ENCODE measurements at regions not wholly inside any gene's neighbourhood (a gene's known extent, or its start where the extent isn't known, plus 50 kb on each side); places are given as distances from the start of the nearest gene placed in this dataset.

GRCh38 chr16:63596716-63597115 is 1525.1 kb downstream of the CDH11 start:
- Histone ChIP-seq H3K36me3 (ENCODE audit: control insufficient read depth, insufficient read depth, low read length) (no peaks in the 10 kb centered on the region), H3K4me1 (ENCODE audit: control insufficient read depth, insufficient read depth, low read length) (no peaks in the 10 kb centered on the region), H3K4me3 (ENCODE audit: low read length) (no peak overlapping the region), H3K9ac (ENCODE audit: low read length) (no peak overlapping the region), H3K9me3 (ENCODE audit: control insufficient read depth, low read length) (no peaks in the 10 kb centered on the region), H3K27me3 (ENCODE audit: control insufficient read depth, insufficient read depth, low read length) (no peaks in the 10 kb centered on the region)

DNA sequence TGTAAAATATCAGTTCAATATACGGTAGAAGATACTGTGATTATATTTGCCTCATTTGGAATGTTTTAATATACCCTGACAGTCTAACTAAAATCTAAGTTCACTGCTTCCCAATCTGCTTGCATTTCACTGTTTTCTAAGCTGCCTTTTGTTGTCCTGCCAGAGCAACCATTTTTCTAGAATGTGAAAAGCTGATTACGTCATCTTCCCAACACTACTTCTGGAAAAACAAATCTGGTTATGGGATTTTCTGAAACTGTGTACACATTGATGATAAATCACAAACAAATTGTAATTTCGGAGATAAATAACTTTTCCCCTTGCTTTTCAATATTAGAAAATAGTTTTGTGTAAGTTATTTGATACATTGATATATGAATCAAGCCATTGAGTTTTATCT is 1529.0 kb downstream of the CDH11 start:
- no peaks in the 10 kb centered on the region for H3K27me3 ChIP-seq (ENCODE audit: control insufficient read depth, insufficient read depth, low read length)
- no peaks in the 10 kb centered on the region for H3K36me3 ChIP-seq (ENCODE audit: control insufficient read depth, insufficient read depth, low read length)
- H3K4me1 ChIP-seq (ENCODE audit: control insufficient read depth, insufficient read depth, low read length): no peaks in the 10 kb centered on the region
- no peak overlapping the region for H3K9ac ChIP-seq (ENCODE audit: low read length)
- no peaks in the 10 kb centered on the region for H3K9me3 ChIP-seq (ENCODE audit: control insufficient read depth, low read length)
- H3K4me3 ChIP-seq (ENCODE audit: low read length): no peak overlapping the region

DNA sequence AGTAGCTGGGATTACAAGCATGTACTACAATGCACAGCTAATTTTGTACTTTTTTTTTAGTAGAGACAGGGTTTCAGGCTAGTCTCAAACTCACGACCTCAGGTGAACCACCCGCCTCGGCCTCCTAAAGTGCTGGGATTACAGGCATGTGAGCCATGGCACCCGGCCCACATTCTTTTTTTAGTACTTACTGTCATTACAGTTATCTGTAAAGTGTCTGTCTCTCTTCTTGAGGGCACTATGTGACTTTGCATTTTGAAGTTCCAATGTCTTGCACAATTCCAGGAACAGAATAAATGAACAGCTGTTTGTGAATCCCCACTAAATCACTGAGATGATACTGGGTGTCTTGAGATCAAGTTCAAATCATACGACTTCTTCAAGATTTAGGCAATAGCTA is 1540.3 kb downstream of the CDH11 start:
- H3K9ac ChIP-seq (ENCODE audit: low read length): no peak overlapping the region
- H3K4me1 ChIP-seq (ENCODE audit: control insufficient read depth, insufficient read depth, low read length): no peaks in the 10 kb centered on the region
- no peaks in the 10 kb centered on the region for H3K27me3 ChIP-seq (ENCODE audit: control insufficient read depth, insufficient read depth, low read length)
- H3K9me3 ChIP-seq (ENCODE audit: control insufficient read depth, low read length): no peaks in the 10 kb centered on the region
- no peak overlapping the region for H3K4me3 ChIP-seq (ENCODE audit: low read length)
- H3K36me3 ChIP-seq (ENCODE audit: control insufficient read depth, insufficient read depth, low read length): no peaks in the 10 kb centered on the region

DNA sequence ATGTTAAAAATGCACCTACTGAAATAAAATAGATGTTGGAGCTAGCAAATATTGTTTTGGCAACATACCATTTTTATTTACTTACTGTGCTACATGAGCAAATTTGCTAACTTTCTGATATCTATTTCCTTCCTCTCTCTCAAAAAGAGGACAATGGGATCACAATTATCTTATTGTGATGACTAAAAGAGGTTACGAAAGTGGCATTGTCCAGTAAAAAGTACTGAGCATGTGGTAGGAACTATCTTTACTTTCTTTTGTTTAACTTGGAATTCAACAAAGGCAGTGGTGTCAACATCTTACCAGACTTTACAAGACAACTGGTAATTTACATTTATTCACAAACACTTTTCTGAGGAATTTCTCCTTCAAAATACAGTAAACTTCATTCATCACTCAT is 1542.6 kb upstream of the CDH8 start:
- Histone ChIP-seq H3K4me3 (ENCODE audit: low read length) (no peak overlapping the region), H3K36me3 (ENCODE audit: control insufficient read depth, insufficient read depth, low read length) (no peaks in the 10 kb centered on the region), H3K4me1 (ENCODE audit: control insufficient read depth, insufficient read depth, low read length) (no peaks in the 10 kb centered on the region), H3K27me3 (ENCODE audit: control insufficient read depth, insufficient read depth, low read length) (no peaks in the 10 kb centered on the region), H3K9me3 (ENCODE audit: control insufficient read depth, low read length) (no peaks in the 10 kb centered on the region), H3K9ac (ENCODE audit: low read length) (no peak overlapping the region)

GRCh38 chr16:63577891-63578290 is 1541.7 kb upstream of the CDH8 start:
- Histone ChIP-seq H3K4me3 (ENCODE audit: low read length) (no peak overlapping the region), H3K9me3 (ENCODE audit: control insufficient read depth, low read length) (no peaks in the 10 kb centered on the region), H3K27me3 (ENCODE audit: control insufficient read depth, insufficient read depth, low read length) (no peaks in the 10 kb centered on the region), H3K9ac (ENCODE audit: low read length) (no peak overlapping the region), H3K36me3 (ENCODE audit: control insufficient read depth, insufficient read depth, low read length) (no peaks in the 10 kb centered on the region), H3K4me1 (ENCODE audit: control insufficient read depth, insufficient read depth, low read length) (no peaks in the 10 kb centered on the region)

GRCh38 chr16:63575041-63575440 is 1538.8 kb upstream of the CDH8 start:
- Histone ChIP-seq H3K4me1 (ENCODE audit: control insufficient read depth, insufficient read depth, low read length) (no peaks in the 10 kb centered on the region), H3K4me3 (ENCODE audit: low read length) (no peak overlapping the region), H3K9me3 (ENCODE audit: control insufficient read depth, low read length) (no peaks in the 10 kb centered on the region), H3K36me3 (ENCODE audit: control insufficient read depth, insufficient read depth, low read length) (no peaks in the 10 kb centered on the region), H3K9ac (ENCODE audit: low read length) (no peak overlapping the region), H3K27me3 (ENCODE audit: control insufficient read depth, insufficient read depth, low read length) (no peaks in the 10 kb centered on the region)

DNA sequence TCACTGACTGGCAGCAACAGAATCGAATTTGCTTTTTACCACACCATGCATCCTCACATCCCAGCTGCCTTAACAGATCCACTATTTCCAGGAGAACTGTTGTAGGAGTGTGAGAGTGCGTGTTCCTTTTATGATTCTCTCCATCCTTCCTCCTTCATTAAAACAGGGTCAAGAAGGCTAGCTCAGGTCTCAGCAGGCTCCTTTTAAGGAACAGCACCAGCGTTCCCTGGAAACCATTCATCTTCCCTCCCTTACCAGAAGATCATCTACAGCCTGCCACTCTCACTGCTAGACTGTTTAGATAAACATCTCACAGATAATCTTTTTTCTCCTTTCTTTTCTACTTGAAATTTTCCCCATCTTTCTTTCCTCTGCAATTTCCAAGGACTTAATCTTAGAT is 1531.9 kb upstream of the CDH8 start:
- Histone ChIP-seq H3K27me3 (ENCODE audit: control insufficient read depth, insufficient read depth, low read length) (no peaks in the 10 kb centered on the region), H3K4me1 (ENCODE audit: control insufficient read depth, insufficient read depth, low read length) (no peaks in the 10 kb centered on the region), H3K9me3 (ENCODE audit: control insufficient read depth, low read length) (no peaks in the 10 kb centered on the region), H3K36me3 (ENCODE audit: control insufficient read depth, insufficient read depth, low read length) (no peaks in the 10 kb centered on the region), H3K9ac (ENCODE audit: low read length) (no peak overlapping the region), H3K4me3 (ENCODE audit: low read length) (no peak overlapping the region)

DNA sequence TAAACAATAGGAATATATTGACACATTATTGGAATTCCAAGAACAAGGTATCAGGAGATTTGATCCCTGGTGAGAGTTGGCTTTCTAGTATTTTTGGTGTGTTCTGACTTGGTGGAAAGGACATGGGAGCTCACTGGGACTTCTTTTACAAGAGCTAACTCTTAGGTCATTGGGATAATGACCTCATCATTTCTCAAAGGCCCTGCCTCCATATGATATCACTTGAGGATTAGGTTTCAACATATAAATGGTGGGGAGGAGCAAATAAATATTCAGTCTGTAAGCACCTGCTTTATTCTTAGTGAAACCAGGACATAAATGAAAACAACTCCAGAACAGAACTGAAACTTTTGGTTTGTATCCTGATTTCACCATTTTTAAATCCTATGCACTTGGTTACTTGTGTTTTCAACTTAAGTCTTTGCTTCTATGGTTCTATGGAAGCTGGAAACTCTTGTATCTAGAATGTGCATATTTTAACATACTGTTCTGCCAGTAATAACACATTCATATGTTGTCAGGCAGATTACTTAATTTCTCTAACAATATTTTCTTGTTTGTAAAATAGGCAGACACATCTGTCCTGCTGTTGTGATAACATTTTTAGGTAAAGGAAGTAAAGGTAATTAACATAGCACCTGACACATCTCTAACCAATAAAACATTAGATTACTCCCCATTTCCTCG is 1527.7 kb upstream of the CDH8 start:
- no peak overlapping the region for H3K4me3 ChIP-seq (ENCODE audit: low read length)
- no peaks in the 10 kb centered on the region for H3K4me1 ChIP-seq (ENCODE audit: control insufficient read depth, insufficient read depth, low read length)
- no peaks in the 10 kb centered on the region for H3K27me3 ChIP-seq (ENCODE audit: control insufficient read depth, insufficient read depth, low read length)
- H3K36me3 ChIP-seq (ENCODE audit: control insufficient read depth, insufficient read depth, low read length): no peaks in the 10 kb centered on the region
- no peak overlapping the region for H3K9ac ChIP-seq (ENCODE audit: low read length)
- H3K9me3 ChIP-seq (ENCODE audit: control insufficient read depth, low read length): no peaks in the 10 kb centered on the region

GRCh38 chr16:63553980-63554379 is 1517.7 kb upstream of the CDH8 start:
- Histone ChIP-seq H3K36me3 (ENCODE audit: control insufficient read depth, insufficient read depth, low read length) (no peaks in the 10 kb centered on the region), H3K4me3 (ENCODE audit: low read length) (no peak overlapping the region), H3K9me3 (ENCODE audit: control insufficient read depth, low read length) (no peaks in the 10 kb centered on the region), H3K9ac (ENCODE audit: low read length) (no peak overlapping the region), H3K27me3 (ENCODE audit: control insufficient read depth, insufficient read depth, low read length) (no peaks in the 10 kb centered on the region), H3K4me1 (ENCODE audit: control insufficient read depth, insufficient read depth, low read length) (no peaks in the 10 kb centered on the region)

DNA sequence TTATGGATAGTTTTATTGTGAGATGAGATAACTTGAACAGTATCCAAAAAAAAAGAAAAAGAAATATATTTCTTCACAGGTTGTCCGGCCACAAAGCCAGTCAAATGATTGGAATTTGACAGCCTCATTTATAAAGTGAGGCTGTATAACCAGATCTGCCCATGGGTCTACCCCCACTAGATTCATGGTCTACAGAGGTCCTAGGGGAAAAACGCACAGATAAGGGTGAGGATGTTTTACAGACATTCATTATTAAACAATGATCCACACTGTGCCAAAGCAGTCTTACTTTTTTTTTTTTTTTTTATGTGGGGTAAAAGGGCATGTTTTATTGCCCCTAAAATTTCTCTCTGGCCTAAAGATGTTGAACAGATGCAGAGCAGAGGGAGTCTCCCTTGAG is 1503.0 kb upstream of the CDH8 start:
- no peaks in the 10 kb centered on the region for H3K27me3 ChIP-seq (ENCODE audit: control insufficient read depth, insufficient read depth, low read length)
- no peak overlapping the region for H3K4me3 ChIP-seq (ENCODE audit: low read length)
- H3K9me3 ChIP-seq (ENCODE audit: control insufficient read depth, low read length): no peaks in the 10 kb centered on the region
- H3K36me3 ChIP-seq (ENCODE audit: control insufficient read depth, insufficient read depth, low read length): no peaks in the 10 kb centered on the region
- H3K4me1 ChIP-seq (ENCODE audit: control insufficient read depth, insufficient read depth, low read length): no peaks in the 10 kb centered on the region
- no peak overlapping the region for H3K9ac ChIP-seq (ENCODE audit: low read length)

DNA sequence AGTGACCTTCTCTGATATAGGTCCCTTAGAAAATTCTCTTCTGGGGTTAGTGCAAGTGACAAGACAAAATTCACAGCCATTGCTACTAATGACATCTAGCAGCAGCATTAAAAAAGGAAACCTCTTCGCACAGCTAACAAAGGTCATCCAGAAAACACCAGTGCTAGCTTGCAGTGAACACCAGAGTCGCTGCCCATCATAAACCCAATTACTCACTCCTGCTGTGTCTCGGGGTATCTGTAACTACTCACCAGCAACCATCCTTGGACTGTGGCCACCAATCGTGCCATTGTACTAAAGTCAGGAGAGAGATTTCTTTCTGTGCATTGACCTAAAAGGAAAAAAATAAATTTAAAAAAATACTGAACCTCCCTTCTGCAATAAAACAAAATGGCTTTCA is 1494.7 kb upstream of the CDH8 start:
- no peak overlapping the region for H3K4me3 ChIP-seq (ENCODE audit: low read length)
- no peak overlapping the region for H3K9ac ChIP-seq (ENCODE audit: low read length)
- no peaks in the 10 kb centered on the region for H3K4me1 ChIP-seq (ENCODE audit: control insufficient read depth, insufficient read depth, low read length)
- H3K27me3 ChIP-seq (ENCODE audit: control insufficient read depth, insufficient read depth, low read length): no peaks in the 10 kb centered on the region
- no peaks in the 10 kb centered on the region for H3K36me3 ChIP-seq (ENCODE audit: control insufficient read depth, insufficient read depth, low read length)
- no peaks in the 10 kb centered on the region for H3K9me3 ChIP-seq (ENCODE audit: control insufficient read depth, low read length)

DNA sequence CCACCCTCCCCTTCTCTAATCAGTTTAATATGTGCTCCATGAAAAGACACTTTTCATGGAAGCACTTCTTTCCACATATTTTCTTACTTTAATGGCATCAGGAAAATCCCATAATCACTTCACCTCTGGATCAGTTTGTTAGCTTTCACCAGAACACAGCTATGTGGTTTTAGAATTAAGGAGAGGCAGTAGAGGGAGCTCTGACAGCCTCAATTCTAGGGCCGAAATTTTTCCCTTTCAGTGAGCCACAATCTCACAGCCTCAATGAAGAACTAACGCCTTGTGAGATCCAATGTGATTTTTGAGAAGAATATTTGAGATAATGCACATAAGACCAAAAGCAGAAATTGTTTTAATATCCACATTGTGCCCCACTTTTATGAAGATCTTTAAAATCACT is 1494.0 kb upstream of the CDH8 start:
- no peaks in the 10 kb centered on the region for H3K9me3 ChIP-seq (ENCODE audit: control insufficient read depth, low read length)
- no peaks in the 10 kb centered on the region for H3K27me3 ChIP-seq (ENCODE audit: control insufficient read depth, insufficient read depth, low read length)
- no peaks in the 10 kb centered on the region for H3K36me3 ChIP-seq (ENCODE audit: control insufficient read depth, insufficient read depth, low read length)
- no peak overlapping the region for H3K9ac ChIP-seq (ENCODE audit: low read length)
- no peak overlapping the region for H3K4me3 ChIP-seq (ENCODE audit: low read length)
- H3K4me1 ChIP-seq (ENCODE audit: control insufficient read depth, insufficient read depth, low read length): no peaks in the 10 kb centered on the region

DNA sequence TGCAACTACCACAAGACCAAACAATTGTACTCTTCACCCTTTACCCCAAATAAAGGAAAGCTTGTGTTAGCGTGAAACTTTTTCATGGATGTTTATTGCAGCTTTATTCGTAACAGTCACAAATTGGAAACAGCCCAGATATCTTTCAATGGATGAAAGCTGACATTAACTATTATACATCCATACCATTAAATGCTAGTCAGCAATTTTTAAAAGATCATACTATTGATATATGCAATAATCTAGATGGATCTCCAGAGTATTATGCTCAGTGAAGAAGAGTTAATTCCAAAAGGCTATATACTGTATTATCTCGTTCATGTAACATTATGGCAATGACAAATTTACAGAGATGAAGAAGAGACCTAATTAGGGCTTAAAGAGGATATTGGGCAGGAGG is 1491.2 kb upstream of the CDH8 start:
- Histone ChIP-seq H3K4me3 (ENCODE audit: low read length) (no peak overlapping the region), H3K27me3 (ENCODE audit: control insufficient read depth, insufficient read depth, low read length) (no peaks in the 10 kb centered on the region), H3K9me3 (ENCODE audit: control insufficient read depth, low read length) (no peaks in the 10 kb centered on the region), H3K9ac (ENCODE audit: low read length) (no peak overlapping the region), H3K4me1 (ENCODE audit: control insufficient read depth, insufficient read depth, low read length) (no peaks in the 10 kb centered on the region), H3K36me3 (ENCODE audit: control insufficient read depth, insufficient read depth, low read length) (no peaks in the 10 kb centered on the region)

Data from mucosa of stomach (tissue), 1 donor.